ENCODE measurements at regions not wholly inside any gene's neighbourhood (a gene's known extent, or its start where the extent isn't known, plus 50 kb on each side); places are given as distances from the start of the nearest gene placed in this dataset.

- TF ChIP-seq POLR2AphosphoS5 (IDR thresholded peaks at IDR 0.05) (no peak), CTCF (IDR thresholded peaks at IDR 0.05) (no peak), POLR2A (IDR thresholded peaks at IDR 0.05) (no peak), EP300 (IDR thresholded peaks at IDR 0.05) (no peak)
- no peak overlapping the region for H3K4me3 ChIP-seq
- no peaks in the 10 kb centered on the region for H3K36me3 ChIP-seq
- 45 to 69% methylated on average over 3 of the region's 3 CpGs for WGBS, 2 donors (ENCODE audit: low coverage in 1 of 2)
- no peaks in the 10 kb centered on the region for H3K4me1 ChIP-seq
- no peaks in the 10 kb centered on the region for H3K9me3 ChIP-seq
- no peaks in the 10 kb centered on the region for H3K27me3 ChIP-seq
- H3K27ac ChIP-seq: no peak overlapping the region
- no peak for ATAC-seq
Measured at GRCh38 chr1:58013237-58013636, 533.3 kb downstream of the OMA1 start.

- Histone ChIP-seq H3K27ac (no peak overlapping the region), H3K27me3 (no peaks in the 10 kb centered on the region), H3K4me3 (no peak overlapping the region), H3K9me3 (no peaks in the 10 kb centered on the region), H3K4me1 (no peaks in the 10 kb centered on the region), H3K36me3 (no peaks in the 10 kb centered on the region)
- ATAC-seq: no peak
- WGBS, 2 donors (ENCODE audit: low coverage in 1 of 2): 67 to 80% methylated on average over 1 of the region's 1 CpG
- TF ChIP-seq CTCF (IDR thresholded peaks at IDR 0.05): no peak
- TF ChIP-seq POLR2AphosphoS5 (IDR thresholded peaks at IDR 0.05): no peak
- no peak for TF ChIP-seq EP300 (IDR thresholded peaks at IDR 0.05)
- TF ChIP-seq POLR2A (IDR thresholded peaks at IDR 0.05): no peak
Measured at GRCh38 chr1:58011978-58012377, 534.5 kb downstream of the OMA1 start.

GRCh38 chr1:58006421-58007046, 540.0 kb downstream of the OMA1 start:
- H3K4me1 ChIP-seq: no peaks in the 10 kb centered on the region
- no peak for ATAC-seq
- H3K27ac ChIP-seq: no peak overlapping the region
- 54 to 55% methylated on average over 3 to 4 of the region's 4 CpGs for WGBS, 2 donors (ENCODE audit: low coverage in 1 of 2)
- TF ChIP-seq EP300 (IDR thresholded peaks at IDR 0.05) (no peak), POLR2AphosphoS5 (IDR thresholded peaks at IDR 0.05) (no peak), CTCF (IDR thresholded peaks at IDR 0.05) (no peak), POLR2A (IDR thresholded peaks at IDR 0.05) (no peak)
- no peaks in the 10 kb centered on the region for H3K27me3 ChIP-seq
- no peak overlapping the region for H3K4me3 ChIP-seq
- H3K36me3 ChIP-seq: no peaks in the 10 kb centered on the region
- H3K9me3 ChIP-seq: no peaks in the 10 kb centered on the region

- no peaks in the 10 kb centered on the region for H3K9me3 ChIP-seq
- WGBS, 2 donors (ENCODE audit: low coverage in 1 of 2): 0% methylated on average over 1 to 2 of the region's 2 CpGs
- no peak overlapping the region for H3K27ac ChIP-seq
- H3K27me3 ChIP-seq: no peaks in the 10 kb centered on the region
- H3K4me1 ChIP-seq: no peaks in the 10 kb centered on the region
- no peak for TF ChIP-seq POLR2A (IDR thresholded peaks at IDR 0.05)
- no peak for TF ChIP-seq EP300 (IDR thresholded peaks at IDR 0.05)
- no peak for TF ChIP-seq CTCF (IDR thresholded peaks at IDR 0.05)
- TF ChIP-seq POLR2AphosphoS5 (IDR thresholded peaks at IDR 0.05): no peak
- ATAC-seq: no peak
- no peaks in the 10 kb centered on the region for H3K36me3 ChIP-seq
- H3K4me3 ChIP-seq: no peak overlapping the region
Measured at GRCh38 chr1:58005212-58005611, 541.3 kb downstream of the OMA1 start.

GRCh38 chr1:58003988-58004387, 542.5 kb downstream of the OMA1 start:
- no peak overlapping the region for H3K27ac ChIP-seq
- no peak for ATAC-seq
- H3K9me3 ChIP-seq: no peaks in the 10 kb centered on the region
- WGBS, 2 donors (ENCODE audit: low coverage in 1 of 2): 80% methylated on average over 3 of the region's 3 CpGs; no CpG with 5 or more reads in 1 of the 2 donors
- no peaks in the 10 kb centered on the region for H3K27me3 ChIP-seq
- H3K36me3 ChIP-seq: no peaks in the 10 kb centered on the region
- no peak overlapping the region for H3K4me3 ChIP-seq
- H3K4me1 ChIP-seq: no peaks in the 10 kb centered on the region
- no peak for TF ChIP-seq POLR2AphosphoS5 (IDR thresholded peaks at IDR 0.05)
- no peak for TF ChIP-seq POLR2A (IDR thresholded peaks at IDR 0.05)
- no peak for TF ChIP-seq CTCF (IDR thresholded peaks at IDR 0.05)
- TF ChIP-seq EP300 (IDR thresholded peaks at IDR 0.05): no peak
